GM21619 (cell line): ENCODE measurements at regions not wholly inside any gene's neighbourhood (a gene's known extent, or its start where the extent isn't known, plus 50 kb on each side); places are given as distances from the start of the nearest gene placed in this dataset.
"Not testable (repeated sequence)": the region's sequence is repeated elsewhere in the genome, so short reads cannot be mapped to it uniquely, and the experiment has no call there.

Experiments used
- ATAC-seq: cut with Tn5 transposase; IDR thresholded peaks from one replicate; pipeline ENCODE4 v1.9.1; 2021; ENCODE audit not compliant: unreplicated experiment

DNA sequence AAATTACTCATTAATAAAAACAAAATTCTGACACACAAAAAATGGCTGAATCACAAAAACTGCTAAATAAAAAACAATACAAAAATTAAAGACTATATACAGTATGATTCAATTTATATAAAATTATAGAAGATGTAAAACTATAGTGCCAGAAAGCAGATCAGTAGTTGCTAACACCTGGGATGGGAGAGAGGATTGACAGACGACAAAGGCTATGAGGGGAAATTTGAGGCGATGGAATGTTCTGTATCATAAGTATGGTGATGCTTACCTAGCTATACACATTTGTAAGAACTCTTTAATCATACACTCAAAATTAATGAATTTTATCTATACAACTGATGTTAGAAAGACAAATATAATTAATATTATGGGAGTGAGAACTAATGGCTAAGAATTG, 247.9 kb upstream of the GJE1 start:
- ATAC-seq, result no peak

DNA sequence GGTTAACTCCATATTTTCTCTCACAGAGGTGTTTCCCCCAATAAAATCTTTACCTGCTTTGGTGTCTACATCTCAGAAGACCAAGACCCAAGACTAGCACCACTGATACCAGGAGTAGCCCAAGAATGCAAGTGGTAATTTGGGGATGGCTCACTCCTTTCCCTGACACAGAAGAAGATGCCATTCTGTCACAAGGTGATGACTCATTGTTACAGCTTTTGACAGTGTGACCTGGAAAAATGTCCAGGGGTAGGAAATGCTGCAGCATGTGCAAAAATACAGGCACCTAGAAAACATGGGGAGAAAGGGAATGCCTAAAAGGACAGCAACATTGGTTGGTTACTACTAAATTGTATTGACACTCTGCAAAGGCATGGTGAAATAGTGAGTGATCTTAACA, 254.0 kb upstream of the GJE1 start:
- ATAC-seq, result no peak

DNA sequence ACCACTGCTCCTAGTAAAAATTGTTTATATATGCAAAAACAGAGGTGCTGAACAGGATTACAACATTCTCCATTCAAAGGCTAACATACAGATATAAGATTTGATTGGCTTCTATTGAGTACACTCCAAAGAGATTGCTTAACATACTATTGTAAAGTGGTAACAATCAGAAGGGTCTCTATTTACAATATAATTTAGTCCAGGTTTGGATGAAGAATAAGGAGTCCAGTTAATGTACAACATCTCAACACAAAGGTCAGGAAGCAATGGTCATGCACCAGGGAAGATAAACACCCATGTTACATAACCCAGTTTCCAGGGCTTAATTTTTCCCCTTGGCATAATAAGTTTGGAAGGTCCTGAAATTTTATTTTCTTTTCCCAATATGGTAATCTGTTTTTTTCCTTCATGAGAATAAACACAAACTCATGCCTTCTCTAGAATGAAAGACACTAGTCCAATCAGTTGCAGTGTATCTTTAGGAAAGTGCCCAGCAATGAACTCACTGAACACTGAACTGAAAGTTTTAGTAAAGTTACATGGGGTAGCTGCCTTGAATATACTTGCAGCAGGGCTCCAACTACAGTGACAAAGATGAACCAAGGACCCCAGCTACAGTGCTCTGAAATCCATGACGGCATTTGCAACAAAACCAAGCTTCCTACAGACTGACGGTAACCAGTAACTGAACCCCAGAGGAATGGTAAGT, 255.3 kb upstream of the GJE1 start:
- no peak for ATAC-seq

DNA sequence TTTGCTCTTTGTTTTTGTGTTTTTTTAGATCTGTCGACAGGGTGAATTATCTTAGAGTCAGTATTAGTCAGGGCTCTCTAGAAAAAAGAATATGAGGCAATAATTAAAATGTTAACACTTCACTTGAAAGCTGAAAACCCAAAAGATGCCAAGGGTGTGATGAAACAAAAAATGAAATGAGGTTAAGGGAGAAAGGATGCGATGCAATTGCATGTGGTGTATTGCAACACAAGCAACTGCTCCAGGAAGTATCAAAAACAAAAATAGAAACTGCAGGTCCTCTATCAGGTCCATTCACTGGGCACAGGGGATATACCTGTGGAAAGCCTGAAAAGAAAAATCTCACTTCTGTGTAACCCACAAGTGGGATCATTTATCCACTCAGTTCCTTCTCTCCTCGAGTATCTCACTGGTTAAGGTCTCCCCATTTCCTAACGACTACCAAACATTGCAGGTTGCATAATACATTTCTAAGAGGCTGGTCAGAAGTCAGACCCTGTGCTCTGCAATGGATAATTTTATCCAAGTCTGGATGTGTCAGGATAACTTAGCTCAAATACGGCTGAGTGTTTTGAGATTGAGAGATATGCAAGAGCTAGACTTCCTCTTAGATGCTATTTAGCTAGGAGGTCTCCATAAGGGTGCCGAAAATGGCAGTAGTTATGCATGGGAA, 257.7 kb upstream of the GJE1 start:
- ATAC-seq, result no peak

DNA sequence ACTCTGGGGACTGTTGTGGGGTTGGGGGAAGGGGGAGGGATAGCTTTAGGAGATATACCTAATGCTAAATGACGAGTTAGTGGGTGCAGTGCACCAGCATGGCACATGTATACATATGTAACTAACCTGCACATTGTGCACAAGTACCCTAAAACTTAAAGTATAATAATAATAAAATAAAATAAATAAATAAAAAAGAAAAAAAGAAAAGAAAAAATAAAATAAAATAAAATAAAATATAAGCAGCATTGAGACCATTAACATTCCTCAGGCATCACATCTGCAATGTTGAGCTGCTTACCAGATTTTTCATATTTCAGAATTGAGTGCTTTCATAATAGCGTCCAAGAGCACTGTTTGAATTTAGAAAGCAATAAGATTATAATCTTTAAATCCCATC, 263.2 kb upstream of the GJE1 start:
- not testable (repeated sequence) for ATAC-seq

DNA sequence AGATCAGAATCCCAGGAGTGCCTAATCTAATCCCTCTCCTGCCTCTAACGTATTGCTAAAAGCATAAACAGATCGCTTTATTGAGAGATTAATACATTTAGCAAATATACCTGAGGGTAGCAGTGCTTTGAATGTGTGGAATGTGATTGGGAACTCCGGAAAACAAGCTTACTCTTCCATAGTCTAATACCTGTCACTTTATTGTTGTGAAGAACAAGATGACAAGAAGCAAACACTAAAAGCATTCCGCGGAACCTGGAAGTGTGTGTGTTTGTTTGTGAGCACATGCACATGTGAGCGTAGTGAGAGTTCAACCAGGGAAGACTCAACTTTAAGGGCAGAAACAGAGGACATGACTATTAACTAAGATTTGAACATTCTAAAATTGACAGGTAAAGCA, 265.0 kb upstream of the GJE1 start:
- no peak for ATAC-seq

DNA sequence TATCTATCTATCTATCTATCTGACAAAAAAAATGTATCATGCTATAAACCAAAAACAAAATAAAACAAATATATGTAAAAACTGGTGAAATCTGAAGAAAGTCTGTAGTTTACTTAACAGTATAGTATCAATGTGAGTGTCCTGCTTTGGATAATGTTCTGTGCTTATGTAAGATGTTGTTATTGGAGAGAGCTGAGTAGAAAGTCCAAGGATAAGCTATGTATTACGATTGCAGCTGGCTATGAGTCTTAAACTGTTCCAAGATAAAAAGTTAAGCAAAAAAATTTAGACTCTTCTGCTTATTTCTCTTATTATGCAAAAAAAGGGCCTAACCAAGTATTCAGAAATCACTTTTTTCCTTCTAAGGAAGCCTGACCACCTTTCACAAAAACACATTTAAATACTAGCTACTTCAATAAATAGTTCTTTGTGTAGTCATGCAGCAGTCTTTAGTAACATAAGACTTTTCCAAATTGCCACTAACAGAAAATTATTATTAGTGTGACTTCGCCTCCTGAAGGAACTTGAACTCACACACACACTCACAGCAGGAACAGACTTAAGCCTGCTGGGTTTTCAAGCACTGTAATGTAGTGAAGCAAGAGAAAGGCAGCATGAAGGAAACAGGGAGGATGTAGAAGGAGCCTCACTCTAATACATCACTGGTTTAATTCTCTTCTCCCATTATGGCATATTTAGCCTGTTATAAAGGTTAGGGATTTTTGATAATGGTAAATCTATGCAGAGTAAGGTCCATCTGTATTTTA, 265.8 kb upstream of the GJE1 start:
- no peak for ATAC-seq

DNA sequence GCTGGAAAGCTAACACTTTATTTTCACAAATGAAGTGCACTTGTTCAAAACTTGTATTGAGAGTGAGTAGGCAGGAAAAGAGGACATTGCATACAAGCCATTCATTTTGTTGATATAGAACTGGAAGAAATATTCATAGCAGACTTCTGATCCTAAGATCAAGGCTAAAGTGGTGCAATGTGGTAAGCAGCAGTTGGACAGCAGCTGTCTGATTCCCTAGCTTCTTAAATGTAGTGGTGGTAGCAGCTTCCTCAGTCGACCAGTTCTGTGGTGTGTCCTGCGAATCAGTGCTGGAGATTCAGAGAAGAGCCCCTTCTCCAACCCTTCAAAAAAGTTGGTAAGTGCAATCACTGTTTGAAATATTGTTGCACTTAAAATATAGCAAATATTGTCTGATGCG, 281.7 kb upstream of the GJE1 start:
- ATAC-seq, result no peak

DNA sequence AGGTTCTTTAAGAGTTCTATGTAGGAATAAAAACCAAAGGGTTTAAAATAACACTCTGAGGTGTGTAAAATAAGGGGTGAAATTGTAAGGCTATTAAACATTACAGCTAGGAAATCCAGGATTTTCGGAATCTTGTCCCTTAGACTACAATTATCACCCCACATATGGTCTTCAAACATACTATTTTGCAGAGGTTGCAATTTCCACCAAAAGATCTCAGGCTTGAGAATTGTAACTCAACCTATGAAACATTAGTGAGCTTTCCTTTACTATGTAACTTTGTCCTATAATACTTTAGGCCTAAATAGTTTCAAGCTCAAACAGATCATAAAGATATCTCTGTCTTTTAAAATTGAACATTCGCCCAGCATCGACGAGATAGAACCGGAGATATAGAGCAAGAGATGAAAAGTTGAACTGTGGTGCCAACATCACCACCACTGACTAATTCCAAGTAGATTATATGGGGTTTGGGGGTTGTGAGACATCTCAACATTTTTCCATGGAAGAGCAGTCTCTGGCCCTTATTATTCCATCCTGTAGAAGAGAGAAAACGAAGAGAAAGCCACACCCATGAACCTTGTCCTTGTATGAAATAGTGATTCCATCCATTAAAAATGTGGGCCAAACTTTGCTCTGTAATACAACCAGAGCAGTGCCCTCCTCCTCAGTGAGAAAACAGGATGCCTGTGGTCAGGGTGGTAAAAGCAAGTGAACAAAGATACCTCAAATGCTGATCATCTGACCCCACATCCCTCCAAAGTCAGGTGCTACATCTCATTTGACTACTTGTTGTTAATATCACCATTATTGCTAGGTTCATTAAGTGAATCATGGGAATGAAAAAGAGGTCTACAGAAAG, 284.5 kb upstream of the GJE1 start:
- ATAC-seq, result no peak

DNA sequence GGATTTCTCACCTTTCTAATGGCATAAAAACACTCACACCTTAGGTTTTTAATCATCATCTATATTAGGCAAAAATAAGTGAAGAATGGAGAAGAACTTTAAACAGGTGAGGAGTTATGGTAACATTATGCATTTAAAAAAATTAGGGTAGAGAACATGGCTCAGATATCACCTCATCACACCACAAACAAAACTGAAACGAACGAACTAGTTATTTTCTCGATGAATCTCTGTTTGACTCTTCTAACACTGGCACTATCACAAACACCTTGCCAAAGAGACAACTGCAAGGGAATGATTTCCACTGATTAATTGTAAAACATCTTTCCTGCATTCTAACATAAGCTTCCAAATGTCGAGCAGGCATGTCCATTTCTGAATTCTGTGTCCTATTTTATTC, 286.1 kb upstream of the GJE1 start:
- no peak for ATAC-seq

DNA sequence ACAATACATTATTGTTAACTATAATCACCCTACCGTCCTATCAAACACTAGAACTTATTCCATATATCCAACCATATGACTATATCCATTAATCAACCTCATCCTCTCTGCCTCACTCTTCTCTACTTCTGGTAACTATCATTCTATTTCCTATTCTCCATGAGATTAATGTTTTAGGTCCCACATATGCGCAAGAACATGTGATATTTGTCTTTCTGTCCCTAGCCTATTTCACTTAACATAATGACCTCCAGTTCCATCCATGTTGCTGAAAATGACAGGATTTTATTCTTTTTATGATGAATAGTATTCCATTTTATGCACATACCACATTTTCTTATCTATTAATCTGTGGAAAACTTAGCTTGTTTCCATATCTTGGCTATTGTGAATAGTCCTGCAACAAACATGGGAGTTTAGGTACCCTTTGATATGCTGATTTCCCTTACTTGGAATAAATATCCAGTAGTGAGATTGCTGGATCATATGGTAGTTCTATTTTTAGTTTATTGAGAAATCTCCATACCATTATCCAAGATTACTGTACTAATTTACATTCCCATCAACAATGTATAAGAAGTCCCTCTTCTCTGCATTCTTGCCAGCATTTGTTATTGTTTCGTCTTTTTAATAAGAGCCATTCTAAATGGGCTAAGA, 289.4 kb upstream of the GJE1 start:
- ATAC-seq, result no peak

DNA sequence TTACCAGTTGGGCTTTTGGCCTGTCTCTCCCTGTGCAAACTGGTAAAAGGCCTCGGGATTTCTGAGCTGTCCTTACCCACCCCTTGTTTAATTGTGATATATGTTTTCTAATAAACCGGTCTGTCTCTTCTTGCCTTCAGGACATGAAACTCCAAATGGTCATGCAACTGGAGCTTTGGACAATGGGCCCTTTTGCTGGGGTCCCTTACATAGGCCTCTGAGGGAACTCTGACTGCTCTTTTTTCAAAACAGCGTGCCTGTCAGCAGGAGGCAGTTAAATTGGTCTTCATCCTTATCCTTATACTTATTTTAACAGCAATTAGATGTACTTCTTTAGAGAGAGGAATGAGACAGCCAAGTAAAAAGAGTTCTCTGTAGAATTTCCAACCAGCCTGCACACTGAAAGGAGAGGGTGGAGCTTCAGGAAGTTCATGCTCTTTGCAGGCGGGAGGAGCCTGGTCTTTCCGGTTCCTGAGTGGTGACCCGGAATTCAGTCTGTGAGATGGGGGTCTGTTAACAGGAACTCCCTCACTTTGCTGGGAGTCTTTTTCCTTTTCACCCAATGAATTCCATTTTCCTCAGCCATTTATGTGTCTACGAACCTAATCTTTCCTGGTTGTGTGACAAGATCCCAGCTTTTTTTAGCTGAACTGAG, 299.6 kb upstream of the GJE1 start:
- ATAC-seq, result no peak

DNA sequence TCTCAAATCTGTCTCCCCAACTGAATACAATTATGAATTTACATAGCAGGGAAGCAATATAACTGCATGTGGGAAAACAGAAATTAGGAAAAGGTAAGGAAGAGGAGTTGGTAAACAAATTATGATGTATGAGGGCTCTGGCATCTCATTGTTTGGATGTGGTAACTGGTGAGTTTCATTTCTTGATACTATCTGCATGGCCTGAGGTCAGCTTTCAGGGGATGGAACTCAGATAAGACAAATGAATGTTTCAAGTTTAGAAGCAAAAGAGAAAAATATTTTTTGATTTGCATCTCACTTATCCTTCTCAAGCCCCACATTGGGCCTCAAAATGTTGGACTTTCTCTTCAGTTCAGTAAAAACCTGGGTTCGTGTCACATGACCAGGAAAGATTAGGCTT, 302.2 kb upstream of the GJE1 start:
- ATAC-seq, result no peak

DNA sequence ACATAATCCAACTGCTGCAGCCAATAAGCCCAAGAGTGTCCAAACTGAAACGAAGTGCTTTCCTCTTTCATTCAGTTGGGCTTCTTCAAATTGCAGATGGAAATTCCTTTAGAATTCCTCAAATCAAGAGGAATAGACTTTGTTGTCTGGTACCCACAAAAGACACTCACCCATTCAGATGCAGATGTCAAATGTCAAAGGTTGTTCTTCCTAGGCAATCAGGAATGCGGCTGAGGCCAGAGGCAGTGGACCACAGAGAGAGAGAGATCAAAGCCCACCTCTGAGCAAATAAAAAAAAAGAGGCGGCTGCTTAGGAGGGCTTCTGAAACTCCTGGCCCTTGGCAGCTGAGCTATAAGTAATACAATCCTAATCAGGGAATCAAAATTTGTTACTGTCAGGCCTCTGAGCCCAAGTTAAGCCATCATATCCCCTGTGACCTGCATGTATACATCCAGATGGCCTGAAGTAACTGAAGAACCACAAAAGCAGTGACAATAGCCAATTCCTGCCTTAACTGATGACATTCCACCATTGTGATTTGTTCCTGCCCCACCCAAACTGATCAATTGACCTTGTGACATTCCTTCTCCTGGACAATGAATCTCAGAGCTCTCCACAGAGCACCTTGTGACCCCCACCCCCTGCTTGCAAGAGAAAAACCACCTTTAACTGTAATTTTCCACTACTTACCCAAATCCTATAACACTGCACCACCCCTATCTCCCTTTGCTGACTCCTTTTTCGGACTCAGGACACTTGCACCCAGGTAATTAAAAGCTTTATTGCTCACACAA, 303.0 kb upstream of the GJE1 start:
- no peak for ATAC-seq

DNA sequence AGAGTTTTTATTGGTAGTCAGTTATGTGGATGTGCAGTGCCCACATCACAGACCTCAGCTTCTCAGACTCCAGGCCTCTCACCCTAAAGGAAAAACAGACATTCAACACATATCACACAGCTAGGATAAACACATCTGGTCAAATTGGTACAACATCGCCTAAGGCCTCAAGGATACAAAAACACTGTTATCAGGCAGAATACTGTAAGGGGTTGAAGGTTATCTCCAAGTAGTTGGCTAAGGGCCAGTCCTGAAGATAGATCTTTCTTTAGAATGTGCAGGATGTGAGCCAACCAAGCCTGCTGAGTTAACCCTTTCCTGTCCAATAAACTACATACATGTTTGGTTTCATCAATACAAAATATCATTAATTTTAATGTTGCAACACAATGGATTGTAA, 308.4 kb upstream of the GJE1 start:
- ATAC-seq, result no peak

DNA sequence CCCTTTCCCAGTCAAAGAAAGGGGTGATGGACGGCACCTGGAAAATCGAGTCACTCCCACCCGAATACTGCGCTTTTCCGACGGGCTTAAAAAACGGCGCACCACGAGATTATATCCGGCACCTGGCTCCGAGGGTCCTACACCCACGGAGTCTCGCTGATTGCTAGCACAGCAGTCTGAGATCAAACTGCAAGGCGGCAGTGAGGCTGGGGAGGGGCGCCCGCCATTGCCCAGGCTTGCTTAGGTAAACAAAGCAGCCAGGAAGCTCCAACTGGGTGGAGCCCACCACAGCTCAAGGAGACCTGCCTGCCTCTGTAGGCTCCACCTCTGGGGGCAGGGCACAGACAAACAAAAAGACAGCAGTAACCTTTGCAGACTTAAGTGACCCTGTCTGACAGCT, 317.7 kb upstream of the GJE1 start:
- ATAC-seq, result not testable (repeated sequence)

DNA sequence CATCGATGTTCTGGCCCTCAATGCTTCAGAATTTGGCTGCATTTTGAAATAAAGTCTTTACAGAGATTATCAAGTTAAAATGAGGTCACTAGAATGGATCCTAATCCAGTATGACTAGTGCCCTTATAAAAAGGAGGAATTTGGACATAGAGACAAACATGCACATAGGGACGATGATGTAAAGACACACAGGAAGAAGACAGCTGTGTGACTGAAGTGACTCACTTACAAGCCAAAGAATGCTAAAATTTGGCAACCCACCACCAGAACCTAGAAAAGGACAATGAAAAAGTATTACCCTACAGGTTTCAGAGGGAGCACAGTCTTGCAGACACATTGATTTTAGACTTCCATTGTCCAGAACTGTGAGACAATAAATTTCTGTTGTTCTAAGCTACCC, 322.8 kb upstream of the GJE1 start:
- no peak for ATAC-seq

DNA sequence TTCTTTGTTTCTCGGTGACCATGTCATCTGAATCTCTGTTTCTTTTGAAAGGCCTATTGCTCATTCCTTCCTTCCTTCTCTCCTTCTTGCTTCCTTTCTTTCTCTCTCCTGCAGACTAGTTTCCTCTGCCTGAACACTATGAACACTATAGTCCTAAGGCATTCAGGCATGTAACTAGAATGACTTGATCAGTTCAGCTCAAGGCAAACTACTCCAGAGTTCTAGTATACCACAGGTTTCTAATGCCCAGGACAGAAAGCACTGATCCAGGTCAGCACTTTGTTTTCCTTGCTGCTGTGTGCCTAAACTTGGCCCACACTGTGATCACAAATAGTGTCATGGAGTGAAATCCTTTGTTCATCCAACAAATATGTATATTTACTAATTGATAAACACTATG, 324.1 kb upstream of the GJE1 start:
- no peak for ATAC-seq

DNA sequence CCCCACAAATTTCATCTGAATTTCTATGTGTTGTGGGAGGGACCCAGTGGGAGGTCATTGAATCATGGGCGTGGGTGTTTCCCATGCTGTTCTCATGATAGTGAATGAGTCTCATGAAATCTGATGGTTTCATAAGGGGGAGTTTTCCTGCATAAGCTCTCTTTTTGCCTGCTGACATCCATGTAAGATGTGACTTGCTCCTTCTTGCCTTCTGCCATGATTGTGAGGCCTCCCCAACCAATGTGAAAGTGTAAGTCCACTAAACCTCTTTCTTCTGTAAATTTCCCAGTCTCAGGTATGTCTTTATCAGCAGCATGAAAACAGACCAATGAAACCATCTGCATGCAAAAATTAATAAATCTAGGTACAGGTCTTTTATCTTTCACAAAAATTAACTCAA, 331.8 kb upstream of the GJE1 start:
- ATAC-seq, result not testable (repeated sequence)
